HCT116 (cell line): ENCODE measurements at regions not wholly inside any gene's neighbourhood (a gene's known extent, or its start where the extent isn't known, plus 50 kb on each side); places are given as distances from the start of the nearest gene placed in this dataset.

ENCODE experiments used
- ATAC-seq: fragments of 200-7000 bp; cut with Tn5 transposase; 2 replicates; pipeline ENCODE4 v1.9.1; 2020; ENCODE audit warnings: mild to moderate bottlenecking, moderate library complexity
- BruUV-seq: library from RNA; stranded (reverse); fragments of 400-500 nt; replicated peaks from 2 replicates; lab custom pipeline; 2021; lab: Mats Ljungman, UMichigan
- CTCF ChIA-PET: fragments of 300-600 bp; sonication (Branson Sonifier 250); formaldehyde crosslinking; loops from one replicate; lab custom pipeline; 2021; ENCODE audit warnings: antibody characterized with exemption; lab: Charles Lee
- POLR2A ChIA-PET: fragments of 300-600, 350-600 bp; sonication (Branson Sonifier 250); formaldehyde crosslinking; loops from one replicate; lab custom pipeline; 2021; ENCODE audit warnings: antibody characterized with exemption; lab: Charles Lee
- RAD21 ChIA-PET, 2 experiments: fragments of 300-600 bp; sonication (Branson Sonifier 250); formaldehyde crosslinking; loops; one replicate each; lab custom pipeline; 2023; ENCODE audit warnings: low total read pairs in 2 of 2; ENCODE audit not compliant: uncharacterized antibody in 2 of 2, unreplicated experiment in 2 of 2, low non-redundant PET in 1 of 2; lab: Charles Lee
- DNase-seq: peaks from one replicate; pipeline ENCODE4 v3.0.0-alpha.2; 2010; ENCODE audit warnings: low read depth, low spot score
- H2AFZ ChIP-seq: fragments of 200-600 bp; shearing (Covaris generic), sonication (generic); 2 replicates; pipeline ENCODE4 v1.6.1; 2017; ENCODE audit warnings: low read depth, mixed run types, mixed read lengths, antibody characterized with exemption, low read length; ENCODE audit not compliant: poor library complexity, severe bottlenecking
- H3K27ac ChIP-seq: 2 replicates; pipeline ENCODE4 v1.5.1; 2012; ENCODE audit warnings: low read depth, low read length
- H3K27me3 ChIP-seq: fragments of 200-600 bp; sonication (generic); 2 replicates; pipeline ENCODE4 v1.6.1; 2016; ENCODE audit warnings: mixed run types, low read length, mixed read lengths; ENCODE audit not compliant: insufficient read depth
- H3K36me3 ChIP-seq, 2 experiments: fragments of 200-500 bp in 1 of 2; fragments of 200-600 bp in 1 of 2; sonication (Bioruptor generic) in 1 of 2; sonication (generic) in 1 of 2; 2 replicates each; pipeline versions ENCODE4 v1.5.1 to v1.6.1; 2014 to 2016; ENCODE audit warnings: low read length in 2 of 2, inconsistent platforms in 1 of 2, mixed read lengths in 1 of 2, mixed run types in 1 of 2; ENCODE audit not compliant: insufficient read depth in 2 of 2, control insufficient read depth in 1 of 2
- H3K4me1 ChIP-seq, 2 experiments: fragments of 200-600 bp in 1 of 2; sonication (generic) in 1 of 2; 2 replicates each; pipeline versions ENCODE4 v1.5.1 to v1.6.1; 2012 to 2017; ENCODE audit warnings: low read length in 2 of 2, inconsistent platforms in 1 of 2, mild to moderate bottlenecking in 1 of 2, mixed read lengths in 1 of 2, mixed run types in 1 of 2, moderate library complexity in 1 of 2; ENCODE audit not compliant: insufficient read depth in 2 of 2, control insufficient read depth in 1 of 2
- H3K4me2 ChIP-seq: fragments of 200-600 bp; sonication (generic); 2 replicates; pipeline ENCODE4 v1.6.1; 2017; ENCODE audit warnings: mixed run types, low read length, mixed read lengths
- H3K4me3 ChIP-seq, 2 experiments: fragments of 200-600 bp in 1 of 2; sonication (generic) in 1 of 2; replicated peaks in 1 of 2; 2 replicates each; pipeline ENCODE4 v1.5.1; 2011 to 2016; ENCODE audit warnings: low read length in 2 of 2, control low read depth in 1 of 2, low read depth in 1 of 2, mild to moderate bottlenecking in 1 of 2, mixed read lengths in 1 of 2, mixed run types in 1 of 2
- H3K79me2 ChIP-seq: fragments of 200-600 bp; sonication (generic); 2 replicates; pipeline ENCODE4 v1.6.1; 2017; ENCODE audit warnings: mild to moderate bottlenecking, mixed run types, low read length, moderate library complexity, mixed read lengths; ENCODE audit not compliant: insufficient read depth
- H3K9ac ChIP-seq: fragments of 200-600 bp; sonication (generic); 2 replicates; pipeline ENCODE4 v1.6.1; 2016; ENCODE audit warnings: low read length, mixed read lengths
- H3K9me2 ChIP-seq: fragments of 200-600 bp; sonication (generic), shearing (Covaris generic); 2 replicates; pipeline ENCODE4 v1.6.1; 2017; ENCODE audit warnings: mixed run types, mild to moderate bottlenecking, moderate library complexity; ENCODE audit not compliant: insufficient read depth
- H3K9me3 ChIP-seq, 2 experiments: fragments of 200-500 bp in 1 of 2; fragments of 200-600 bp in 1 of 2; sonication (Bioruptor generic) in 1 of 2; sonication (generic) in 1 of 2; 2 replicates each; pipeline ENCODE4 v1.6.1; 2014 to 2017; ENCODE audit warnings: low read length in 2 of 2, mixed read lengths in 2 of 2, inconsistent platforms in 1 of 2, low read depth in 1 of 2, mild to moderate bottlenecking in 1 of 2, mixed run types in 1 of 2, moderate library complexity in 1 of 2; ENCODE audit not compliant: control insufficient read depth in 1 of 2, insufficient read depth in 1 of 2
- H4K20me1 ChIP-seq: fragments of 200-600 bp; sonication (generic), shearing (Covaris generic); 2 replicates; pipeline ENCODE4 v1.6.1; 2017; ENCODE audit warnings: mixed run types, mild to moderate bottlenecking, moderate library complexity; ENCODE audit not compliant: insufficient read depth
- CBX3 ChIP-seq: IDR thresholded peaks from 2 replicates; pipeline ENCODE4 v1.6.1; 2012; ENCODE audit warnings: low read depth
- CTCF ChIP-seq, 3 experiments: fragments of 200-600 bp in 1 of 3; sonication (generic) in 1 of 3; IDR thresholded peaks in 2 of 3; conservative IDR thresholded peaks in 1 of 3; 2 replicates each; pipeline ENCODE4 v1.5.1; 2012 to 2017; ENCODE audit warnings: low read depth in 2 of 3, low read length in 2 of 3, antibody characterized with exemption in 1 of 3, borderline replicate concordance in 1 of 3, control low read depth in 1 of 3, mild to moderate bottlenecking in 1 of 3, mixed read lengths in 1 of 3, mixed run types in 1 of 3, moderate library complexity in 1 of 3; ENCODE audit not compliant: insufficient read depth in 1 of 3
- ELF1 ChIP-seq: IDR thresholded peaks from 2 replicates; pipeline ENCODE4 v1.6.1; 2012; ENCODE audit warnings: low read depth, borderline replicate concordance
- FOSL1 ChIP-seq: IDR thresholded peaks from 2 replicates; pipeline ENCODE4 v1.6.1; 2012; ENCODE audit warnings: low read depth
- JUND ChIP-seq: IDR thresholded peaks from 2 replicates; pipeline ENCODE4 v1.6.1; 2012
- POLR2A ChIP-seq: IDR thresholded peaks from 2 replicates; pipeline ENCODE4 v1.7.0; 2011; ENCODE audit warnings: borderline replicate concordance; ENCODE audit not compliant: insufficient read depth, insufficient read length; ENCODE audit errors: extremely low read depth
- RAD21 ChIP-seq: IDR thresholded peaks from 2 replicates; pipeline ENCODE4 v1.6.1; 2012; ENCODE audit warnings: low read depth, mild to moderate bottlenecking
- SP1 ChIP-seq: IDR thresholded peaks from 2 replicates; pipeline ENCODE4 v1.6.1; 2012; ENCODE audit warnings: low read depth
- YY1 ChIP-seq: IDR thresholded peaks from 2 replicates; pipeline ENCODE4 v1.6.1; 2011; ENCODE audit warnings: low read length, low read depth, moderate library complexity, mild to moderate bottlenecking; ENCODE audit not compliant: insufficient replicate concordance; ENCODE audit errors: extremely low read depth
- ZNF274 ChIP-seq: fragments of 200-500 bp; sonication (Bioruptor generic); IDR thresholded peaks from 2 replicates; pipeline ENCODE4 v1.6.1; 2014; ENCODE audit warnings: mild to moderate bottlenecking, low read depth, low read length, inconsistent platforms
- intact Hi-C: fragments of 100-400 bp; cut with micrococcal nuclease; formaldehyde crosslinking; loops from 2 replicates; pipeline ENCODE4 v1.10.0; 2022
- TF ChIP-seq, protein P1 (sequence below): IDR thresholded peaks from 2 replicates; pipeline ENCODE4 v1.6.1; 2012; ENCODE audit warnings: low read depth
- TF ChIP-seq, protein P2 (sequence below): IDR thresholded peaks from 2 replicates; pipeline ENCODE4 v1.6.1; 2012

- ATAC-seq (no peak), DNase-seq (no peak)
- RAD21 ChIA-PET, result no interaction called here
- Histone ChIP-seq H3K4me1 (peaks cover 0 to 13% of the 10 kb centered on the region in 2 experiments; a peak in 2 of 4 replicates), H3K9me2 (no peaks in the 10 kb centered on the region), H3K27ac (no peak overlapping the region), H3K27me3 (peaks cover 8% of the 10 kb centered on the region; the same call in 1 of the 2 replicates), H3K36me3 (no peaks in the 10 kb centered on the region), H3K4me3 (no peak overlapping the region), H3K9ac (no peak overlapping the region), H3K9me3 (no peaks in the 10 kb centered on the region), H2AFZ (no peak overlapping the region), H3K79me2 (no peaks in the 10 kb centered on the region), H4K20me1 (no peaks in the 10 kb centered on the region), H3K4me2 (no peak overlapping the region)
- intact Hi-C loops, result no loop called here
- POLR2A ChIA-PET, result interaction anchor here (0.6 kb wide), 1 partner anchor 34 kb away, joined by 3 read pairs; no protein-coding TSS in a partner anchor
- TF ChIP-seq POLR2A, result no peak
- no peak for TF ChIP-seq SP1
- TF ChIP-seq ZNF274, result no peak
- TF ChIP-seq, protein P1, sequence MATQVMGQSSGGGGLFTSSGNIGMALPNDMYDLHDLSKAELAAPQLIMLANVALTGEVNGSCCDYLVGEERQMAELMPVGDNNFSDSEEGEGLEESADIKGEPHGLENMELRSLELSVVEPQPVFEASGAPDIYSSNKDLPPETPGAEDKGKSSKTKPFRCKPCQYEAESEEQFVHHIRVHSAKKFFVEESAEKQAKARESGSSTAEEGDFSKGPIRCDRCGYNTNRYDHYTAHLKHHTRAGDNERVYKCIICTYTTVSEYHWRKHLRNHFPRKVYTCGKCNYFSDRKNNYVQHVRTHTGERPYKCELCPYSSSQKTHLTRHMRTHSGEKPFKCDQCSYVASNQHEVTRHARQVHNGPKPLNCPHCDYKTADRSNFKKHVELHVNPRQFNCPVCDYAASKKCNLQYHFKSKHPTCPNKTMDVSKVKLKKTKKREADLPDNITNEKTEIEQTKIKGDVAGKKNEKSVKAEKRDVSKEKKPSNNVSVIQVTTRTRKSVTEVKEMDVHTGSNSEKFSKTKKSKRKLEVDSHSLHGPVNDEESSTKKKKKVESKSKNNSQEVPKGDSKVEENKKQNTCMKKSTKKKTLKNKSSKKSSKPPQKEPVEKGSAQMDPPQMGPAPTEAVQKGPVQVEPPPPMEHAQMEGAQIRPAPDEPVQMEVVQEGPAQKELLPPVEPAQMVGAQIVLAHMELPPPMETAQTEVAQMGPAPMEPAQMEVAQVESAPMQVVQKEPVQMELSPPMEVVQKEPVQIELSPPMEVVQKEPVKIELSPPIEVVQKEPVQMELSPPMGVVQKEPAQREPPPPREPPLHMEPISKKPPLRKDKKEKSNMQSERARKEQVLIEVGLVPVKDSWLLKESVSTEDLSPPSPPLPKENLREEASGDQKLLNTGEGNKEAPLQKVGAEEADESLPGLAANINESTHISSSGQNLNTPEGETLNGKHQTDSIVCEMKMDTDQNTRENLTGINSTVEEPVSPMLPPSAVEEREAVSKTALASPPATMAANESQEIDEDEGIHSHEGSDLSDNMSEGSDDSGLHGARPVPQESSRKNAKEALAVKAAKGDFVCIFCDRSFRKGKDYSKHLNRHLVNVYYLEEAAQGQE, result no peak
- CTCF ChIA-PET, result interaction anchor here (1.1 kb wide), 1 partner anchor 58 kb away, joined by 4 read pairs; no protein-coding TSS in a partner anchor
- no TSS peak for BruUV-seq
Measured at GRCh38 chr3:124491875-124492274, 238.4 kb upstream of the UMPS start.

GRCh38 chr3:124492824-124493223 lies 237.4 kb upstream of the UMPS start:
- Histone ChIP-seq H3K4me2 (no peak overlapping the region; the same call in 1 of the 2 replicates), H3K9me3 (no peaks in the 10 kb centered on the region), H3K4me3 (no peak overlapping the region), H3K9me2 (no peaks in the 10 kb centered on the region), H2AFZ (no peak overlapping the region), H3K9ac (no peak overlapping the region), H3K27ac (no peak overlapping the region), H3K27me3 (peaks cover 13% of the 10 kb centered on the region; the same call in 1 of the 2 replicates), H3K79me2 (no peaks in the 10 kb centered on the region)
- ChIA-PET RAD21 (no interaction called here), CTCF (no interaction called here), POLR2A (no interaction called here)
- peak; percentile 97 for ATAC-seq
- no TSS peak for BruUV-seq
- no peak for TF ChIP-seq POLR2A
- TF ChIP-seq ELF1, result peak; percentile 69
- TF ChIP-seq JUND, result peak; percentile 76
- peak; percentile 57 for TF ChIP-seq RAD21
- peak; percentile 72 for TF ChIP-seq FOSL1
- no peak for TF ChIP-seq SP1
- TF ChIP-seq, protein P2, sequence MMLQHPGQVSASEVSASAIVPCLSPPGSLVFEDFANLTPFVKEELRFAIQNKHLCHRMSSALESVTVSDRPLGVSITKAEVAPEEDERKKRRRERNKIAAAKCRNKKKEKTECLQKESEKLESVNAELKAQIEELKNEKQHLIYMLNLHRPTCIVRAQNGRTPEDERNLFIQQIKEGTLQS, result no peak
- TF ChIP-seq YY1, result no peak
- peak; percentile 60 to 75 (median 69); a peak in 5 of 6 replicates for TF ChIP-seq CTCF (IDR thresholded peaks at IDR 0.05 in 2 of 3, conservative IDR thresholded peaks at IDR 0.05 in 1 of 3; ENCODE audit: borderline replicate concordance in 1 of 3, insufficient read depth in 1 of 3, low read depth in 2 of 3, low read length in 2 of 3)
- TF ChIP-seq CBX3, result 0 out of 2 replicates have a peak, but pooled peaks have one; percentile 25
- TF ChIP-seq, all 23 proteins: peak for 6
- Histone ChIP-seq H3K36me3 (no peaks in the 10 kb centered on the region), H4K20me1 (no peaks in the 10 kb centered on the region), H3K4me1 (peaks cover 0 to 13% of the 10 kb centered on the region in 2 experiments; a peak in 2 of 4 replicates)
- peak; percentile 54 for DNase-seq
- intact Hi-C loops, result loop anchor here (1.0 kb wide), 1 partner anchor 57 kb away; no protein-coding TSS in a partner anchor
